Chondrocyte (in vitro differentiated cells): ENCODE measurements at regions not wholly inside any gene's neighbourhood (a gene's known extent, or its start where the extent isn't known, plus 50 kb on each side); places are given as distances from the start of the nearest gene placed in this dataset.

ENCODE experiments used
- DNase-seq: peaks from one replicate; pipeline ENCODE4 v3.0.0; 2021; ENCODE audit warnings: mixed read lengths, low spot score
- H3K27ac Mint-ChIP-seq: one replicate; pipeline ENCODE4 v1.8.0; 2021; ENCODE audit warnings: mild to moderate bottlenecking, moderate library complexity, mixed read lengths; ENCODE audit not compliant: unreplicated experiment
- H3K27me3 Mint-ChIP-seq: 2 replicates; pipeline ENCODE4 v1.8.0; 2021; ENCODE audit warnings: low read depth, mixed read lengths
- H3K36me3 Mint-ChIP-seq: 2 replicates; pipeline ENCODE4 v1.8.0; 2021; ENCODE audit warnings: low read depth, mixed read lengths
- H3K4me1 Mint-ChIP-seq: 2 replicates; pipeline ENCODE4 v1.8.0; 2021; ENCODE audit warnings: low read depth, mild to moderate bottlenecking, mixed read lengths
- H3K4me3 Mint-ChIP-seq: one replicate; pipeline ENCODE4 v1.8.0; 2021; ENCODE audit warnings: mild to moderate bottlenecking, moderate library complexity, mixed read lengths; ENCODE audit not compliant: unreplicated experiment
- H3K9me3 Mint-ChIP-seq: 2 replicates; pipeline ENCODE4 v1.8.0; 2021; ENCODE audit warnings: low read depth, mixed read lengths
- TF ChIP-seq, protein P1 (sequence below): fragments of 200-600 bp; sonication (generic); IDR thresholded peaks from 2 replicates; pipeline ENCODE4 v1.5.0; 2021; ENCODE audit warnings: antibody characterized with exemption, mild to moderate bottlenecking, moderate library complexity

DNA sequence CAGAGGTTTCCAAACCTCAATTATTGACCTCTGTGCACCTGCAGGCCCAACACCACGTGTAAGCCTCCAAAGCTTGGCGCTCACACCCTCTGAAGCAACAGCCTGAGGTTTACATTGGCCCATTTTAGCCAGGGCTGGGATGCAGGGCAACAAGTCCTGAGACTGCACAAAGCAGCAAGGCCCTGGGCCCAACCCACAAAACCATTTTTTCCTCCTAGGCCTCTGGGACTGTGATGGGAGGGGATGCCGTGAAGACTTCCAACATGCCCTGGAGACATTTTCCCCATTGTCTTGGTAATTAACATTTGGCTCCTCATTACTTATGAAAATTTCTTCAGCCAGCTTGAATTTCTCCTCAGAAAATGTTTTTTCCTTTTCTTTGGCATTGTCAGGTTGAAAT, 54.9 kb upstream of the CNKSR2 start:
- H3K9me3 Mint-ChIP-seq, result peaks cover 3% of the 10 kb centered on the region
- H3K27me3 Mint-ChIP-seq, result peaks cover 4% of the 10 kb centered on the region
- no peak for DNase-seq
- no peaks in the 10 kb centered on the region for H3K36me3 Mint-ChIP-seq
- TF ChIP-seq, protein P1, sequence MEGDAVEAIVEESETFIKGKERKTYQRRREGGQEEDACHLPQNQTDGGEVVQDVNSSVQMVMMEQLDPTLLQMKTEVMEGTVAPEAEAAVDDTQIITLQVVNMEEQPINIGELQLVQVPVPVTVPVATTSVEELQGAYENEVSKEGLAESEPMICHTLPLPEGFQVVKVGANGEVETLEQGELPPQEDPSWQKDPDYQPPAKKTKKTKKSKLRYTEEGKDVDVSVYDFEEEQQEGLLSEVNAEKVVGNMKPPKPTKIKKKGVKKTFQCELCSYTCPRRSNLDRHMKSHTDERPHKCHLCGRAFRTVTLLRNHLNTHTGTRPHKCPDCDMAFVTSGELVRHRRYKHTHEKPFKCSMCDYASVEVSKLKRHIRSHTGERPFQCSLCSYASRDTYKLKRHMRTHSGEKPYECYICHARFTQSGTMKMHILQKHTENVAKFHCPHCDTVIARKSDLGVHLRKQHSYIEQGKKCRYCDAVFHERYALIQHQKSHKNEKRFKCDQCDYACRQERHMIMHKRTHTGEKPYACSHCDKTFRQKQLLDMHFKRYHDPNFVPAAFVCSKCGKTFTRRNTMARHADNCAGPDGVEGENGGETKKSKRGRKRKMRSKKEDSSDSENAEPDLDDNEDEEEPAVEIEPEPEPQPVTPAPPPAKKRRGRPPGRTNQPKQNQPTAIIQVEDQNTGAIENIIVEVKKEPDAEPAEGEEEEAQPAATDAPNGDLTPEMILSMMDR, result no peak
- no peak overlapping the region for H3K27ac Mint-ChIP-seq
- H3K4me1 Mint-ChIP-seq, result no peaks in the 10 kb centered on the region
- H3K4me3 Mint-ChIP-seq, result no peak overlapping the region
